ENCODE measurements at regions not wholly inside any gene's neighbourhood (a gene's known extent, or its start where the extent isn't known, plus 50 kb on each side); places are given as distances from the start of the nearest gene placed in this dataset.

DNA sequence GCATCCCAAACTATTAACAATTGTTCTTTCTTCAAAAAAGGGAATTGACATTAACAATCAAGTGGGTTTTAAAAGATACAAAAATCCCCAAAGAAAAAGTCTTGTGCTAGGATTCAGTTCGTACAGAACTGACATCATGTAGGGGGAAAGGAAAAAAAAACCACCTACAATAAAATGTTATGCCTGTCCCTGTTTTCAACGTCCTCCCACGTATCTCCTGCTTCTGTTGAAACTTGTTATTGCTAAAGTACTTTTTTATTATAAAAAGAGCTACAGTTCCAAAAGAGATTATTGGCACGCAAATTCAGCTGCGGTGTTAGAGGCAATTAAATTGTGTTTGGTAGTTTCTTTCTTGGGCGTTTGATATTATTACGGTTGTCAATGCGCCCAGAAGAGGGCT lies 102.8 kb upstream of the PHACTR1 start:
- TF ChIP-seq ETV6 (CRISPR knock-in tag; IDR thresholded peaks at IDR 0.05) (no peak), CREM (CRISPR knock-in tag; IDR thresholded peaks at IDR 0.05) (no peak), NR2C2 (CRISPR knock-in tag; IDR thresholded peaks at IDR 0.05) (no peak), JUN (CRISPR knock-in tag; IDR thresholded peaks at IDR 0.05) (no peak), HMGA2 (CRISPR knock-in tag; IDR thresholded peaks at IDR 0.05) (no peak)
- TF ChIP-seq, protein P1, sequence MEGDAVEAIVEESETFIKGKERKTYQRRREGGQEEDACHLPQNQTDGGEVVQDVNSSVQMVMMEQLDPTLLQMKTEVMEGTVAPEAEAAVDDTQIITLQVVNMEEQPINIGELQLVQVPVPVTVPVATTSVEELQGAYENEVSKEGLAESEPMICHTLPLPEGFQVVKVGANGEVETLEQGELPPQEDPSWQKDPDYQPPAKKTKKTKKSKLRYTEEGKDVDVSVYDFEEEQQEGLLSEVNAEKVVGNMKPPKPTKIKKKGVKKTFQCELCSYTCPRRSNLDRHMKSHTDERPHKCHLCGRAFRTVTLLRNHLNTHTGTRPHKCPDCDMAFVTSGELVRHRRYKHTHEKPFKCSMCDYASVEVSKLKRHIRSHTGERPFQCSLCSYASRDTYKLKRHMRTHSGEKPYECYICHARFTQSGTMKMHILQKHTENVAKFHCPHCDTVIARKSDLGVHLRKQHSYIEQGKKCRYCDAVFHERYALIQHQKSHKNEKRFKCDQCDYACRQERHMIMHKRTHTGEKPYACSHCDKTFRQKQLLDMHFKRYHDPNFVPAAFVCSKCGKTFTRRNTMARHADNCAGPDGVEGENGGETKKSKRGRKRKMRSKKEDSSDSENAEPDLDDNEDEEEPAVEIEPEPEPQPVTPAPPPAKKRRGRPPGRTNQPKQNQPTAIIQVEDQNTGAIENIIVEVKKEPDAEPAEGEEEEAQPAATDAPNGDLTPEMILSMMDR (IDR thresholded peaks at IDR 0.05): no peak
- TF ChIP-seq, protein P2, sequence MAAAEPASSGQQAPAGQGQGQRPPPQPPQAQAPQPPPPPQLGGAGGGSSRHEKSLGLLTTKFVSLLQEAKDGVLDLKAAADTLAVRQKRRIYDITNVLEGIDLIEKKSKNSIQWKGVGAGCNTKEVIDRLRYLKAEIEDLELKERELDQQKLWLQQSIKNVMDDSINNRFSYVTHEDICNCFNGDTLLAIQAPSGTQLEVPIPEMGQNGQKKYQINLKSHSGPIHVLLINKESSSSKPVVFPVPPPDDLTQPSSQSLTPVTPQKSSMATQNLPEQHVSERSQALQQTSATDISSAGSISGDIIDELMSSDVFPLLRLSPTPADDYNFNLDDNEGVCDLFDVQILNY (CRISPR knock-in tag; IDR thresholded peaks at IDR 0.05): no peak
- TF ChIP-seq, protein P3, sequence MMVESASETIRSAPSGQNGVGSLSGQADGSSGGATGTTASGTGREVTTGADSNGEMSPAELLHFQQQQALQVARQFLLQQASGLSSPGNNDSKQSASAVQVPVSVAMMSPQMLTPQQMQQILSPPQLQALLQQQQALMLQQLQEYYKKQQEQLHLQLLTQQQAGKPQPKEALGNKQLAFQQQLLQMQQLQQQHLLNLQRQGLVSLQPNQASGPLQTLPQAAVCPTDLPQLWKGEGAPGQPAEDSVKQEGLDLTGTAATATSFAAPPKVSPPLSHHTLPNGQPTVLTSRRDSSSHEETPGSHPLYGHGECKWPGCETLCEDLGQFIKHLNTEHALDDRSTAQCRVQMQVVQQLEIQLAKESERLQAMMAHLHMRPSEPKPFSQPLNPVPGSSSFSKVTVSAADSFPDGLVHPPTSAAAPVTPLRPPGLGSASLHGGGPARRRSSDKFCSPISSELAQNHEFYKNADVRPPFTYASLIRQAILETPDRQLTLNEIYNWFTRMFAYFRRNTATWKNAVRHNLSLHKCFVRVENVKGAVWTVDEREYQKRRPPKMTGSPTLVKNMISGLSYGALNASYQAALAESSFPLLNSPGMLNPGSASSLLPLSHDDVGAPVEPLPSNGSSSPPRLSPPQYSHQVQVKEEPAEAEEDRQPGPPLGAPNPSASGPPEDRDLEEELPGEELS (CRISPR knock-in tag; IDR thresholded peaks at IDR 0.05): no peak
- TF ChIP-seq, protein P4, sequence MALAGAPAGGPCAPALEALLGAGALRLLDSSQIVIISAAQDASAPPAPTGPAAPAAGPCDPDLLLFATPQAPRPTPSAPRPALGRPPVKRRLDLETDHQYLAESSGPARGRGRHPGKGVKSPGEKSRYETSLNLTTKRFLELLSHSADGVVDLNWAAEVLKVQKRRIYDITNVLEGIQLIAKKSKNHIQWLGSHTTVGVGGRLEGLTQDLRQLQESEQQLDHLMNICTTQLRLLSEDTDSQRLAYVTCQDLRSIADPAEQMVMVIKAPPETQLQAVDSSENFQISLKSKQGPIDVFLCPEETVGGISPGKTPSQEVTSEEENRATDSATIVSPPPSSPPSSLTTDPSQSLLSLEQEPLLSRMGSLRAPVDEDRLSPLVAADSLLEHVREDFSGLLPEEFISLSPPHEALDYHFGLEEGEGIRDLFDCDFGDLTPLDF (CRISPR knock-in tag; IDR thresholded peaks at IDR 0.05): no peak
